Lower lobe of right lung (tissue), 2 donors: ENCODE measurements at regions not wholly inside any gene's neighbourhood (a gene's known extent, or its start where the extent isn't known, plus 50 kb on each side); places are given as distances from the start of the nearest gene placed in this dataset.

Experiments
- ATAC-seq, 2 donors: fragments of 200-7000 bp; cut with Tn5 transposase; one replicate each; pipeline ENCODE4 v1.9.1; 2020 to 2022; ENCODE audit warnings: mild to moderate bottlenecking in 2 of 2, moderate library complexity in 2 of 2
- DNase-seq: peaks from one replicate; pipeline ENCODE4 v3.0.0-alpha.2; 2020
- H3K27ac ChIP-seq: fragments of 200-600 bp; one replicate; pipeline ENCODE4 v1.8.0; 2022
- H3K27me3 ChIP-seq: fragments of 200-600 bp; one replicate; pipeline ENCODE4 v1.8.0; 2022; ENCODE audit warnings: low read depth
- H3K36me3 ChIP-seq: fragments of 200-600 bp; one replicate; pipeline ENCODE4 v1.8.0; 2022; ENCODE audit warnings: mild to moderate bottlenecking
- H3K4me1 ChIP-seq: fragments of 200-600 bp; one replicate; pipeline ENCODE4 v1.8.0; 2022
- H3K4me3 ChIP-seq: fragments of 200-600 bp; one replicate; pipeline ENCODE4 v1.8.0; 2022; ENCODE audit warnings: mild to moderate bottlenecking
- H3K9me3 ChIP-seq: fragments of 200-600 bp; one replicate; pipeline ENCODE4 v1.8.0; 2022
- intact Hi-C: fragments of 100-400 bp; cut with DNase I; formaldehyde crosslinking; loops from one replicate; pipeline ENCODE4 v1.11.0; 2022
- TF ChIP-seq, protein P1 (sequence below): fragments of 200-600 bp; IDR thresholded peaks from one replicate; pipeline ENCODE4 v1.8.0; 2022; ENCODE audit warnings: antibody characterized with exemption, mild to moderate bottlenecking
- donor health status: DM: no; HTN: yes; CAD: no; lungs with severe emphysema.

DNA sequence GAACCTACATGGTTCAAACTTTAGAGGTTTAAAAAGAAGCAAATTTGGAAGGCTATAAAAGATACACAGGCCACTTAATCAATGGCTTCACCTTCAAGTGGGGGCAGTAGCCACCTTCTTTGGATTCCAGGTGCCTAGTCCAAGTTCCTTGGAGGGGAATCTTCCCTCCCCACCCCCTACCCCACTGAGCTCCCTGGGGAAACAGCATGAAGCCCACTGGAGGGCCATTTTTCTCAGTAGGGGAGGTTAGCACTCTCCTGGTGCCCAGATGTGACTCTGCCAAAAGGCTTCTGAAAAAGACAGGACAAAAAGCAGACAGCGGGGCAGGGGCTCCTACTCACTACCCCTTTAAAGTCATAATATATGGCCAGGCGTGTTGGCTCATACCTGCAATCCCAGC lies 93.9 kb downstream of the KCTD15 start:
- no peaks in the 10 kb centered on the region for H3K4me1 ChIP-seq
- TF ChIP-seq, protein P1, sequence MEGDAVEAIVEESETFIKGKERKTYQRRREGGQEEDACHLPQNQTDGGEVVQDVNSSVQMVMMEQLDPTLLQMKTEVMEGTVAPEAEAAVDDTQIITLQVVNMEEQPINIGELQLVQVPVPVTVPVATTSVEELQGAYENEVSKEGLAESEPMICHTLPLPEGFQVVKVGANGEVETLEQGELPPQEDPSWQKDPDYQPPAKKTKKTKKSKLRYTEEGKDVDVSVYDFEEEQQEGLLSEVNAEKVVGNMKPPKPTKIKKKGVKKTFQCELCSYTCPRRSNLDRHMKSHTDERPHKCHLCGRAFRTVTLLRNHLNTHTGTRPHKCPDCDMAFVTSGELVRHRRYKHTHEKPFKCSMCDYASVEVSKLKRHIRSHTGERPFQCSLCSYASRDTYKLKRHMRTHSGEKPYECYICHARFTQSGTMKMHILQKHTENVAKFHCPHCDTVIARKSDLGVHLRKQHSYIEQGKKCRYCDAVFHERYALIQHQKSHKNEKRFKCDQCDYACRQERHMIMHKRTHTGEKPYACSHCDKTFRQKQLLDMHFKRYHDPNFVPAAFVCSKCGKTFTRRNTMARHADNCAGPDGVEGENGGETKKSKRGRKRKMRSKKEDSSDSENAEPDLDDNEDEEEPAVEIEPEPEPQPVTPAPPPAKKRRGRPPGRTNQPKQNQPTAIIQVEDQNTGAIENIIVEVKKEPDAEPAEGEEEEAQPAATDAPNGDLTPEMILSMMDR = no peak
- no peaks in the 10 kb centered on the region for H3K9me3 ChIP-seq
- DNase-seq (no peak), ATAC-seq (no peak)
- no peak overlapping the region for H3K4me3 ChIP-seq
- no peaks in the 10 kb centered on the region for H3K36me3 ChIP-seq
- H3K27me3 ChIP-seq = no peaks in the 10 kb centered on the region
- intact Hi-C loops = no loop called here
- H3K27ac ChIP-seq = no peak overlapping the region

DNA sequence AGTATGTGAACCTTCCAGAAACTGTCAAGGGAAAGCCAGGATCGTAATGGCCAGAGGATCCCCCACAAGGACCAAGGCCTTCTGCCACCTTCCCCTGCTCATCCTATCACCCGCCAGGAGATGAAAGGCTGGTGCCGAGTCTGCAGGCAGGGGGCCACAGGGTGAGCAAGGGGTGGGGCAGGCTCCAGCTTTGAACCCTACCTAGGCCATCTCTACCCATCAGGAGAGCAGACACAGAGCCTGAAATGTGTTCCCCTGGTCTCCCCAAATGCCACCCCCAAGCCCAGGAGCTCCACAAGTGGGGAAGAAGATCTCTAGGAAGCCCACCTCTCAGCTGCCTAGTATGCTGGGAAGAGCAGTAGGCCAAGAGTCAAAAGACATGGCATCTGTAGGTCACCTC lies 95.1 kb downstream of the KCTD15 start:
- Histone ChIP-seq H3K4me3 (no peak overlapping the region), H3K4me1 (no peaks in the 10 kb centered on the region), H3K27ac (no peak overlapping the region), H3K9me3 (no peaks in the 10 kb centered on the region), H3K27me3 (no peaks in the 10 kb centered on the region), H3K36me3 (no peaks in the 10 kb centered on the region)
- TF ChIP-seq, protein P1 = no peak
- DNase-seq = no peak
- ATAC-seq = no peak
- intact Hi-C loops = no loop called here

DNA sequence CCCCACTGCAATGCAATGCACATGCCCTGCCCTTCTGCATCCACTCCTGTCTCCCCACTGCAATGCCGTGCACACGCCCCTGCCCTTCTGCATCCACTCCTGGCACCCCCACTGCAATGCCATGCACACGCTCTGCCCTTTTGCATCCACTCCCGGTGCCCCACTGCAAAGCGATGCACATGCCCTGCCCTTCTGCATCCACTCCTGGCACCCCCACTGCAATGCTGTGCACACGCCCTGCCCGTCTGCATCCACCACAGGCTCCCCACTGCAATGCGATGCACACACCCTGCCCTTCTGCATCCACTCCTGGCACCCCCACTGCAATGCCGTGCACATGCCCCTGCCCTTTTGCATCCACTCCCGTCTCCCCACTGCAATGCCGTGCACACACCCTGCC lies 98.1 kb downstream of the KCTD15 start:
- H3K36me3 ChIP-seq = no peaks in the 10 kb centered on the region
- H3K4me3 ChIP-seq = no peak overlapping the region
- DNase-seq = no peak
- TF ChIP-seq, protein P1 = no peak
- H3K27me3 ChIP-seq = no peaks in the 10 kb centered on the region
- H3K9me3 ChIP-seq = peaks cover 14% of the 10 kb centered on the region
- ATAC-seq = no peak
- no peak overlapping the region for H3K27ac ChIP-seq
- intact Hi-C loops = no loop called here
- H3K4me1 ChIP-seq = no peaks in the 10 kb centered on the region

DNA sequence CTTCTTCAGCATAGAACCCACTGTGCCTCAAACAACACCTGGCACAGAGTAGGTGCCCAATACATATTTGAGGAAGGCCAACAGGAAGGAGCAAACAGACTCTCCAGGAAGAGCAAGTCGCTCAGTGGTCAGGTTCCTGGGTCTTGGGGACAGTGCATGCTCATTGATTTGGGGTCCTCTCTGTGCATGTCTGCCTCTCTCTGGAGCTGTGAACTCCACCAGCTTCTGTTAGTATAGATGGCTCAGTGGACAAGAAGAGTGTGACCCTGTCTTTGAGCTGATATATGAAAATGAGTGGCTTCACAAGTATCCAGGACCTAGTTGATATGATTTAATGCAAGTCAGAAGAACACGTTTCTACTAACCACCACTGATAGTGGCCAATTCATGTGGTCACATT lies 98.7 kb downstream of the KCTD15 start:
- intact Hi-C loops = no loop called here
- no peaks in the 10 kb centered on the region for H3K27me3 ChIP-seq

DNA sequence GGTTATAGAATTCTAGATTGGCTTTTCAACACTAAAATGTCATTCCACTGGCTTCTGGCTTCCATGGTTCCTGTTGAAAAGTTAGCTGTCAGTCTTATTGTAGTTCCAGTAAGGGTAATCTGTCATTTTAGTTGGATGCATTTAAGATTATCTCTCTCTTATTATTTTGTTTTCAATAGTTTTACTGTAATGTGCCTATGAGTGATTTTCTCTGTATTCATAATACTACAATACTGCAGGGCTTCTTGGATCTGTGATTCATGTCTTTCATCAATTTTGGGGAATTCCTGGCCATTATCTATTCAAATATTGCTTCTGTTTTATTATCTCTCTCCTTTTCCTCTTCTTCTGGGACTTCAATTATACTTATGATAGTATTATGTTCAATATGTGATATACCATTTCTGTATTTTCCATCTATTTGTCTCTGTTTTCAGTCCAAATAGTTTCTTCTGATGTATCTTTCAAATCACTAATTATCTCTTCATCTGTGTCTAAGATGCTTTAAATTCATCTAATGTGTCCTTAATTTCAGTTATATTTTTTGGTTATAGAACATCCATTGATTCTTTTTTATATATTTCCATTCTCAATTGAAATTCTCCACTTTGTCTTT lies 101.5 kb downstream of the KCTD15 start:
- no peaks in the 10 kb centered on the region for H3K27me3 ChIP-seq
- intact Hi-C loops = no loop called here
- no peak for DNase-seq
- TF ChIP-seq, protein P1 = no peak
- H3K27ac ChIP-seq = no peak overlapping the region
- H3K9me3 ChIP-seq = peaks cover 14% of the 10 kb centered on the region
- H3K4me1 ChIP-seq = no peaks in the 10 kb centered on the region
- H3K4me3 ChIP-seq = no peak overlapping the region
- ATAC-seq = no peak
- H3K36me3 ChIP-seq = no peaks in the 10 kb centered on the region

More for the DNA sequence above, 98.7 kb downstream of the KCTD15 start:
- TF ChIP-seq, protein P1 = no peak
- ATAC-seq = no peak
- Histone ChIP-seq H3K36me3 (no peaks in the 10 kb centered on the region), H3K4me1 (no peaks in the 10 kb centered on the region), H3K9me3 (peaks cover 14% of the 10 kb centered on the region), H3K4me3 (no peak overlapping the region), H3K27ac (no peak overlapping the region)
- no peak for DNase-seq
